NCI-H2171 (cell line): ENCODE measurements at regions not wholly inside any gene's neighbourhood (a gene's known extent, or its start where the extent isn't known, plus 50 kb on each side); places are given as distances from the start of the nearest gene placed in this dataset.

ENCODE experiments used
- DNase-seq: peaks from one replicate; lab custom pipeline; 2025; lab: John Stamatoyannopoulos, UW

DNA sequence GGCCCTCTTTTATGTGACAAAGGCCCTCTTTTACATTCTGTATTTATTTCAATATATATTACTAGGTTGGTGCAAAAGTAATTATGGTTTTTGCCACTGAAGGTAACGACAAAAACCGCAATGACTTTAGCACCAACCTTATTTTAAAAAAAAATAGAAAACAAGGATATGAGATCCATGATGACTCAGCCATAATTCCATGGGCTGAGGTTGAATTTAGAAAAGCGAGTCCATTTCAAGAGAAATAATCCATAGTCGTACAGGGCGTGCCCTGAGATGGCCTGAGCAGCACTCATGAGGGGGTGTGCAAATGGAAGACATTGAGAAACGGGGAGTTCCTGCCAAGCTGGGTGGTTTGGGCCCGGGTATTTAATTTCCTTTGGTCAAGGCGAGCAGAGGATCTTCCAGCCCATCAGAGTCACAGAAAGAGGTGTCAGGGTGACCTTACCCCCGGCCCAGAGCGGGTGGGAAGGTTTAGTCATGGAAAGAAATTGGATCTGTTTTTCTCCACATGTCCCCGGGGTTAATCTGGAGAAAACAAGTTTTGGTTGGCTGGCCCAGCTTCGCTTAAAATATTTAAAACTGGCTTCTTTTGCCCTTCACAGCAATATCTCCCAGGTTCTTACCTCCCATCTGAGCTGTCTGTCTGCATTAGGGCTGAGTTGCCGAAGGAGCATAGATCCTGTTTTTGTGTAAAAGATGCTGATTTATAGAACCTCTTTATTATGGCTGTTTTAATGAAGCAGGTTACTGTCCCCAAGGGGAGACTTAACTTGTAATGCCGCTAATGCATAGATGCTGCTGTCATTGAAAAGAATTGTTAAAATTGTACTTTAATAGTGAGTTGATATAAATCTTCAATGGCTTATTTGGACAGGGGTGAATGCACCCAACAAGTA, 255.6 kb downstream of the PREX1 start:
- no peak for DNase-seq

DNA sequence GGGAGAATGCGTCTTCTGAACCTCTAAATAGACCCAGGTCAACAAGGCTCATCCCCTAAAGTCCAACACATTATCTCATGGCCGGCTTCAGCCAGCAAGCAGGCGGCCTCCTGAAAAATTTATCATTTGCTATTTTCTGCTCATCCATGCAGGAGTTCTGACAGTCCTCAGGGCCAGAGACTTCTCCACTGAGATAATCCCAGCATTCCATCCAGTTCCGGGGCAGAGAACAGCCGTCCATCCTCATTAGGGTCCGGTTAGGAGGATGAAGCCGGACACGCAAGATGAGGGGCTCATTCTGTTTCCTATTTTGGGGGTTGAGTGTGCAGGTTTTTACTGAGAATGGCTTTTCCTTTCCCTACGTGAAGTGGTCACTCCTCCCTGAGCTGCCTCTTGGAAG, 258.1 kb downstream of the PREX1 start:
- DNase-seq = no peak

DNA sequence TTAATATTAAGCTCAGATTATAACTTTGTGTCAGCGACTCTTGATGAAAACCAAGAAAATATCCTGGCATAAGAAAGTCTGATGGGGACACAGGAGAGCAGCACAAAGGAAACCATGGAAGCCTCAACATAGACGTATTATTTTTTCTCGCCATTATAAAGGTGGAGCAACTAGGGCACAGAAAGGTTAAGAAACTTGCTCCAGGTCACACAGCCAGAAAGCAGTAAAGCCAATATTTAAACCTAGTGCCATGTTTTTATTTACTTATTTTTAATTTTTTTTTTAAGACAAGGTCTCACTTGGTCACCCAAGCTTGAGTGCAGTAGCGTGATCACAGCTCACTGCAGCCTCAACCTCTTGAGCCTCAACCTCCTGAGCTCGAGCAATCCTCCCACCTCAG, 259.3 kb downstream of the PREX1 start:
- DNase-seq = no peak

DNA sequence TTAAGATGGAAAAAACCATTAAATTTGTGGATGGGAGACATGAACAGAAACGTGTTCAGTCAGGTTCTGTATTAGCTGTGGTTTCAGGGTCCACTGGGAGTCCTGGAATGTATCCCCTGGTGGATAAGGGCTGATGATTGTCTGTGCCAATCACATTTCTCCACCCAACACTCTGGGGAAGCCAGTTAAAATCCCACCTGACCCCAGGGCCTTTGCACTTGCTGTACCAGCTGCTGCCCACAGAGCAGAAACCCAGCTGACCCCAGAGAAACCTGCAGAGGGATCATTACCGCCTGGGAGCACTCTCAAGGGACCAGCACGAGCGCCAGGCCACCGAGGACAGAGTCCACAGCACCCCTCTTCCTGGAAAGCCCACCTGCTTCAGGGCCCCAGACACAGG, 260.7 kb downstream of the PREX1 start:
- no peak for DNase-seq

- no peak for DNase-seq
These were observed 262.7 kb downstream of the PREX1 start for GRCh38 chr20:48564982-48565539.

DNA sequence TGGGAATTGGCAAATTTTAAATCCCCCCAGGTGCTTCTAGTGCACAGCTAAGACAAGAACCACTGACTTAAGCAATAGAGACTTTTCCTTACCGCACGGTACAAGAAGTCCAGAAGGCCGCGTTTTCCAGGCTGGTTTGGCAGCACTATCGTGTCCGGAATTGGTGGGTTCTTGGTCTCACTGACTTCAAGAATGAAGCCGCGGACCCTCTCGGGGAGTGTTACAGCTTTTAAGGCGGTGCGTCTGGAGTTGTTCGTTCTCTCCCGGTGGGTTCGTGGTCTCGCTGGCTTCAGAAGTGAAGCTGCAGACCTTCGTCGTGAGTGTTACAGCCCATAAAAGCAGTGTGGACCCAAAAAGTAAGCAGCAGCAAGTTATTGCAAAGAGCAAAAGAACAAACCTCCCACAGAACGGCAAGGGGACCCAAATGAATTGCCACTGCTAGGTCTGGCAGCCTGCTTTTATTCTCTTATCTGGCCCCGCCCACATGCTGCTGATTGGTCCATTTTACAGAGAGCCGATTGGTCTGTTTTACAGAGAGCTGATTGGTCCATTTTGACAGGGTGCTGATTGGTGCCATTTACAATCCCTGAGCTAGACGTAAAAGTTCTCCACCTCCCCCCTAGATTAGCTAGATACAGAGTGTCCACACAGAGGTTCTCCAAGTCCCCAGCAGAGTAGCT, 264.5 kb downstream of the PREX1 start:
- no peak for DNase-seq

DNA sequence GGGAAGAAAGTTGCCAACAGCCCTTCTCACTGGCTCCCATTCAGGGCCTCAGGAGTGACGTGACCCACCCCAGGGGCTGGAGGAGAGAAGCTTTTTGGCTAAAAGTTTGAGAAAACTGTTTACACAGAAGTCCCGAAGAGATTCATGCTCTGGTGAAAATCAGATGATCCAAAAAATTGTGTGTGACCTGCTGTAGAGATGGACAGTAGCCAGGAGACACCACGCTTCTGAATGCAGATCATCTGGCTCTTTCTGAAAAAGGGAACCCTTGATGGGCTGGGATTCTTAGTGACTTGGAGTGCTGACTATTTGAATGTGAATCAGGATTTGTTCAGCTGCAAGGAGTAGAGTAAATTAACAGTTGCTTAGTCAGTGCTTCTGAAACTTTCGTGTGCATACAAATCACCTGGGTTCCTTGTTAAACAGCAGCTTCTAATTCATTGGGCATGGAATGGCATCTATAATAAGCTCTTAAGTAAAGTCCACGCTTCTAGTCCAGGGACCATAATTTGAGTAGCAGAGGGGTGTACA, 265.1 kb downstream of the PREX1 start:
- DNase-seq = no peak

DNA sequence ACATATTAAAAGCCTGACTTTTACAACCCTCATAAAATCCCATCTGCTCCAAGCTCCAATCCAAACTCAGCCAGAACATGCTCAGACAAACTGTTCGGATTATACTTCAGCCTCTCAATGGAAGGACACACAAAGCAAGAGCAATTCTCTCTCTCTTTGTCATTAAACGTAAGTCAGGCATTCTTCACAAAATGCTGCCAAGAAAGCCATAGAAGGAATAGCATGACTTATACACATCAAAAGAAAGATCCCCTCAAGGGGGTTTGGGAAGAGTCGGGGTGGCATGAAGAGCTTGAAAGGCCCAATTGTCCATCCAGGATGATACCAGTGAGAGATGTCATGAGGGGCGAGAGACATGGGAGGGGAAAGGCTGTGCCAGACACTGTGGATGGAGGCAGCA, 268.9 kb downstream of the PREX1 start:
- DNase-seq = no peak

GRCh38 chr20:48557380-48557779, 270.4 kb downstream of the PREX1 start:
- DNase-seq = no peak

DNA sequence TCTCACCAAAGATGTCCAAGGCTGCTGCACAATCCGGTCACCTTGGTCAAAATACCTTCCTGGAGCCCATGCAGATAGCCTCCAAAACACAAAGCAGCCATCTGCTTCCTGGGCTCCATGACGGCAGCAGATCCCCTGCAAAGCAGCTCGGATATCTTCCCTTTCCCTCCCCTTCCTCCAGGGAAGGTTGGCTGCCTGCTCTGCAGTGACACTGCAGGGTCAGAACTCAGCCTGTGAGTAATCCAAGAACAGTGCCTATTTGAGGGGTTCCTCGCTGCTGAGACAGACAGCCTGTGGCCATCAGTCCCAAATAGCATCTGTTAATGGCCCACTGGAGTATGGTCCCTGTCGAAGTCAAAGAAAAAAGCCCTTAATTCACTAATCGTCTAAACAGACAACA, 270.8 kb downstream of the PREX1 start:
- peak; percentile 49 for DNase-seq

- no peak for DNase-seq
These were observed 275.2 kb downstream of the PREX1 start for GRCh38 chr20:48552550-48552949.

- no peak for DNase-seq
These were observed 277.0 kb downstream of the PREX1 start for GRCh38 chr20:48550814-48551213.

DNA sequence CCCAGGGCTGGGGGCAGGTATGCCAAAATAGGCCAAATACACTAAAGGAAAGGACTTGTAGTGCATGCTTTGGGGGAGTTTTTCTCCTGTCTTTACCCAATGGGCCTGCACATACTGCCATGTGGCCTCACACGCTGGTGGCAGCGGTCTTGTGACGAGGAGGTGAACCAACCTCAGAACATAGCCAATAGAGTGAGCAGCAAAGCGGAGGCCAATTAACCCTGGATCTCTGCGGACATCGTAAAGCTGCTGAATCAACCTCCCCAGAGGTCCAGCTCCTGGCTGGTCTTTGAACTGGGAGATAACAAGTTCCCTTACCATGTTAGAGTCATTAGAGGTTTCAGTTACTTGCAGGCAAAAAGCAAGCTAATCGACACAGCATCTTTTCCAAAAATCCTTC, 280.1 kb downstream of the PREX1 start:
- no peak for DNase-seq

- DNase-seq = peak; percentile 79
These were observed 283.1 kb downstream of the PREX1 start for GRCh38 chr20:48544402-48545339.

GRCh38 chr20:48541581-48542071, 286.2 kb downstream of the PREX1 start:
- DNase-seq = no peak

- DNase-seq = no peak
These were observed 288.9 kb downstream of the PREX1 start for GRCh38 chr20:48538856-48539255.

- no peak for DNase-seq
These were observed 289.6 kb downstream of the PREX1 start for GRCh38 chr20:48538058-48538825.

- no peak for DNase-seq
These were observed 291.6 kb downstream of the PREX1 start for GRCh38 chr20:48536206-48536605.

DNA sequence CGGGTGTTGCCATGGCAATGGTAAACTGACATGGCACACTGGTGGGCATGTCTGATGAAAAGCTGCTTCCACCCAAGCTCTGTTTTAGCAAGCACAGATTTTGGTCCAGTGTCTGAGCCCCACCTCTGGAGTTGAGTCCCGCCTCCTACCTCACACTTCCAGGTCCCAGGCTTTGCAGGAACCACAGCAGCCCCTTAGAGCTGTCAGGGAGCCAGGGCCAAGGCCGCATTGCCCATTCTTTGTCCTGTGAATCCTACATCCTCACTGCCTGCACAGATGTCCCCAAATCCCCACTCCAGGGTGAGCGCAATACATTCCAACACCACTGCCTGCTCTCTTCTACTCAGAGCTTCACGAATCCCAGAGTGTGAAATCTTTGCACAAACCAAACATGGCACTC, 292.2 kb downstream of the PREX1 start:
- no peak for DNase-seq

DNA sequence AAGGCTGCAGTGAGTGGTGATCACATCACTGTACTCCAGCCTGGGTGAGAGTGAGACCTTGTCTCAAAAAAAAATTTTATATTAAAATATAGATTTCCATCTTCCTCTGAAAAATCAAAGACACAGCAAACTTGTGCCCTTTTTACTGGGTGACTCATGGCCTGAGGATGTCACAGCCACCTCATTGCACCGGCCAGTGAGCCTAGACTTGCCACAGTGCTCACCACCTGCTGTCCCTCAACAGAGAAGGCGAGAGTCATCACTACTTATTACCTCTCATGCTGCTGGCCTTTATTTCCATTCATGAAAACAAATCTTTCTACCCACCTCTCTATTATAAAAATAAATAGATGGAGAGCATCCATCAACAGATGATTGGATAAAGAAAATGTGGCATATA, 295.8 kb downstream of the PREX1 start:
- no peak for DNase-seq

GRCh38 chr20:48531505-48531904, 296.3 kb downstream of the PREX1 start:
- no peak for DNase-seq
